Keratinocyte (primary cell): ENCODE measurements at regions not wholly inside any gene's neighbourhood (a gene's known extent, or its start where the extent isn't known, plus 50 kb on each side); places are given as distances from the start of the nearest gene placed in this dataset.

Experiments used
- EZH2 ChIP-seq: IDR thresholded peaks from one replicate; pipeline ENCODE4 v1.6.1; 2012; ENCODE audit warnings: inconsistent platforms, mild to moderate bottlenecking, low read length, moderate library complexity
- TF ChIP-seq, protein P1 (sequence below), 3 experiments: IDR thresholded peaks in 1 of 3; conservative IDR thresholded peaks in 1 of 3; optimal IDR thresholded peaks in 1 of 3; 2 replicates in 2 of 3; 3 replicates in 1 of 3; pipeline versions ENCODE3 to v1.5.1; 2011; ENCODE audit warnings: low read length in 3 of 3, mild to moderate bottlenecking in 3 of 3, moderate library complexity in 2 of 3, control low read depth in 1 of 3, inconsistent platforms in 1 of 3; ENCODE audit not compliant: insufficient read depth in 2 of 3; ENCODE audit errors: extremely low read depth in 1 of 3

DNA sequence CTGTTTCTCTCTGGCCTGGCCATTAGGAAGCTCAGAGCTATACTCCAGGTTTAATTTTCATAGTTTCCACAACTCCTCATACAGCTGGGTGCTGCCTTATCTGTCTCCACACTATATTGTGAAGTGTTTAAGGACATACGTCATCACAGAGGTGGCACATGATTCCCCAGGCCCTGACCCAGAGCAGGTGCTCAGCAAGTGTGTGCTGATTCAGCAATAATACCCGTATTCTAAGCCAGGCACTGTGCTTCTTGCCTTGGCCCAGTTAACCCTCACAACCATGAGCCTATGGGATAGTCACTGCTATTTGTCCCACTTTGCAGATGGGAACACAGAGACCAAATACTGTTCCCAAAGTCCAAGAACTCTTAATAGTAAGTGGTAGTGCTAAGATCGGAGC, 93.5 kb upstream of the SMIM23 start:
- TF ChIP-seq, protein P1, sequence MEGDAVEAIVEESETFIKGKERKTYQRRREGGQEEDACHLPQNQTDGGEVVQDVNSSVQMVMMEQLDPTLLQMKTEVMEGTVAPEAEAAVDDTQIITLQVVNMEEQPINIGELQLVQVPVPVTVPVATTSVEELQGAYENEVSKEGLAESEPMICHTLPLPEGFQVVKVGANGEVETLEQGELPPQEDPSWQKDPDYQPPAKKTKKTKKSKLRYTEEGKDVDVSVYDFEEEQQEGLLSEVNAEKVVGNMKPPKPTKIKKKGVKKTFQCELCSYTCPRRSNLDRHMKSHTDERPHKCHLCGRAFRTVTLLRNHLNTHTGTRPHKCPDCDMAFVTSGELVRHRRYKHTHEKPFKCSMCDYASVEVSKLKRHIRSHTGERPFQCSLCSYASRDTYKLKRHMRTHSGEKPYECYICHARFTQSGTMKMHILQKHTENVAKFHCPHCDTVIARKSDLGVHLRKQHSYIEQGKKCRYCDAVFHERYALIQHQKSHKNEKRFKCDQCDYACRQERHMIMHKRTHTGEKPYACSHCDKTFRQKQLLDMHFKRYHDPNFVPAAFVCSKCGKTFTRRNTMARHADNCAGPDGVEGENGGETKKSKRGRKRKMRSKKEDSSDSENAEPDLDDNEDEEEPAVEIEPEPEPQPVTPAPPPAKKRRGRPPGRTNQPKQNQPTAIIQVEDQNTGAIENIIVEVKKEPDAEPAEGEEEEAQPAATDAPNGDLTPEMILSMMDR (optimal IDR thresholded peaks at IDR 0.05 in 1 of 3, IDR thresholded peaks at IDR 0.05 in 1 of 3, conservative IDR thresholded peaks at IDR 0.05 in 1 of 3; ENCODE audit: extremely low read depth in 1 of 3, insufficient read depth in 2 of 3, low read length in 3 of 3), result no peak
- TF ChIP-seq EZH2, result no peak
